HG03103 (cell line): ENCODE measurements at regions not wholly inside any gene's neighbourhood (a gene's known extent, or its start where the extent isn't known, plus 50 kb on each side); places are given as distances from the start of the nearest gene placed in this dataset.

ENCODE experiments used
- ATAC-seq: cut with Tn5 transposase; IDR thresholded peaks from one replicate; pipeline ENCODE4 v1.9.1; 2021; ENCODE audit warnings: low read depth; ENCODE audit not compliant: unreplicated experiment

- no peak for ATAC-seq
Measured at GRCh38 chr22:48615171-48616008, 1212.3 kb downstream of the BRD1 start.

DNA sequence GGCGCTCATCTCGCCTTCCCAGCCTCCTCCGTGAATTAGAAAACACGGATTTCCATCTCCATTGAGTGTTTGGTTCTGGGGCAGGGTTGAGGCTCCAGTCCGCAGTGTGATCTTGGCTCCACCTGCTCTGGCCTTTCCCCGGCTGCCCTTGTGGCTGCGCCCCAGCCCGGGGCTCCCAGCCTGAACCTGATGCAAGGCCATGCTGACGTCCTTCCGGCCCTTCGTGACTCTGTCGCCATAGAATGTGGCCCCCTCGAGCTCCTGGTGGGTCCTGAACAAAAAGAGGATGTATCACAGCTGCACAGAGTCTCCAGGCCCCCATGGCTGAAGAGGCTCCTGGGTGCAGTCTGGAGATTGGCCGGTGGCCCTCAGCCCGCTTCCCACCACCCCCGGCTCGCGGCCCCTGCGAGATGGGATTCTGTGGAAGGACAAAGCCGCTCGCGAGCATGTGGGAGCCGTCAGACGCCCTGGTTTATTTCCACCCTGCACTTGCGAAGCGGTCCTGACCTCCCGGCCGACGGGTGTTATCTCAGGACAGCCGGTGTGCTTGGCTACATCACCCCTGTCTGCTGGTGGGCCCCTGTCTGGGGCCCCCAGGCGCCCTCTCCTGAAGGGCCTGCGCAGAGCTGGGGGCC is 1214.0 kb downstream of the BRD1 start:
- no peak for ATAC-seq

DNA sequence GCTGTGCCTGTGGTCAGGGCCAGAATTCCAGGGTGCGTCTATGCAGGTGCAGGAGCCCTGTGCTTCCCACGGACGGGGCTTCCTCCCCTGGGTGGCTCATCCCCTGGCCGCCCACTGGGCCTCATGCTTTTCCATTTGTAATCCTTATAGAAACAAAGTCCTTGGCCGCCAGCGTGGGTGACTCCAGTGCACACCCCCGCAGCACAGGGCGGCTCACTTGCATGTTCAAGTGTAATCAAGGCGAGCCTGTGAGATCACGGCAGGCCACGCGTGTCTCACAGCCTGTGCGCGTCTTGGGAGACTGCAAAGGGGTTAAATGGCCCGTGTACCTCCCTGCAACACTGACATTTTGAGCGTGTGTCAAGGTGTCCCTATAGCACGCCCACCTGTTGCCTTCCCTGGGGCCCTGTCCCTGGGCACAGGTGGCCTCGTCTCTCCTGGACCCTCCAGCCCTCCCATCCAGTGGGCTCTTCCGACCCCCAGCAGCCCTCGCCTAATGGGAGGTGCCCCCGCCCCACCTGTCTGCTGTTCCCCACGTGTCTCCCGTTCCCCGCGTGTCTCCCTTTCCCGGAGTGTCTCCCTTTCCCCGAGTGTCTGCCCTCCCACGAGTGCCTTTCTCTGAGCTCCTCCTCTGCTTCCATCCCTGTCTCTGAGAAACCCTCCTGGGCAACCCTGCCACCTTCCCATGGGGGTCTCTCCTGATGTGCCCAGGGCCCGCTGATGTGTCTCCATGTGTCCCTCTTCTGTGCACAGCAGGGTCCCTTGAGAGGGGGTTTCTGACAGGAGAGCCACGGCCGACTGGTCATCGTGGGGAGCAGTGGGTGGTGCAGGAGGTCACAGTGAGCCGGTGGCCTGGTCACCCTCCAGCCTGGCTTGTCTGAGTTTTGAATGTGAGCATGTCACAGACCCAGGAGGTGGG is 1215.3 kb downstream of the BRD1 start:
- ATAC-seq, result no peak

DNA sequence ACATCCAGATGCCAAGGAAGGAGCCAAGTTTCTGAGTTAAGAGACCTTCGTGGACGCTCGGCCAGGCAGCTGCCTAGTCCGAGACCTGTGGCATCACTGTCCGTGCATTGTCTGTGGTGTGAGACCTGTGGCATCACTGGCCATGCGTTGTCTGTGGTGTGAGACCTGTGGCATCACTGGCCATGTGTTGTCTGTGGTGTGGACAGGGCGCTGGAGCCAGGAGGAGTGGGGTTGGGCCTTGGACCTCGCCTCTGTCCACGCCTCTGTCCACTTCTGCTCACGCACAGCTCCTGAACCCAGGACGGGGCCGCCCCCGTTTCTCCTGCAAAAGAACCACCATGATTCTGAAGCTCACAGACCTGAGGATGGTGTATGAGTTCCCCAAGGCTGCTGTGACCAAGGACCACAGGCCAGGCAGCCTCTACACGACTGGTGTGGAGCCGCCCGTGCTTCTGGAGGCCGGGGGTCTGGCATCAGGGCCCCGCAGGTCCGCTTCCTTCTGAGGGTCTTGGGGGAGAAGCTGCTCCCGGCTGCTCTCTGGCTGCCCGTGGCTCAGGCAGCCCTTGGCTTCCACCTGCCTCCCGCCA is 1218.3 kb downstream of the BRD1 start:
- ATAC-seq, result no peak

DNA sequence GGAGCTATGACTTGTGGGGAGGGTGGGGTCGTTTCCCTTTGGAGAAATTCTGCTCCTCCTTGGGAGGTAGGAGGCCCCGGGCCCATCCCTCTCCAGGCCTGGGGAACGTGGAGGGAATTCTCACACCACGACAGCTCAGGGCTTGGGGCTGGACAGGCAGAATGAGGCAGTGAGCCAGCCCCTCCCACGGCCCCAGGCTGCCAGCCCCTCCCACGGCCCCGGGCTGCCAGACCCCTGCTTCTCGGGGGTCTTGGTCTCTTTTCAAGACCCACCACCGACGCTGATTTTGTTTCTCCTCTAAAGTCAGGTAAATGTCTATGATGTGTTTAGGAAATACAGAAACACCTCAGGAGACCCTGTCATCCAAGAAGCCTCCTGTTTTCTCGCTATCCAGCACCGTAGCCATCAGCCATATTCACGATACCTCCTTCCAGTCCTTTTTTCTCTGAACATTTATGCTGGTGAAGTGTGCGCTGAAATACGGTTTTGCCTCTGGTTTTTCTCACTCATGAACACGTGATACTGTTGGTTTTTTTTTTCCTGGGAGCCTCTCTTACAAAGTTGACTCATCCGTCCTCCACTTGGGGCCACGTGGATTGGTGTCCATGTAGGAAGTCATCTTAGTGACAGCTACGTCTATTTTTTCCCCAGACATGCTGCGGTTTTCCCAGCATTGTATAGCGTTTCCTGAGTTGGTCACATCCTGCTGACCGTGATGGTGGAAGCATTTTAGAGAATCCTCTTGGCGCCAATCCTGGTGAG is 1219.6 kb downstream of the BRD1 start:
- no peak for ATAC-seq

GRCh38 chr22:48606684-48607307 is 1220.9 kb downstream of the BRD1 start:
- no peak for ATAC-seq

- ATAC-seq, result no peak
Measured at GRCh38 chr22:48605856-48606481, 1221.7 kb downstream of the BRD1 start.

GRCh38 chr22:48605125-48605524 is 1222.5 kb downstream of the BRD1 start:
- ATAC-seq, result no peak

GRCh38 chr22:48603621-48604320 is 1223.9 kb downstream of the BRD1 start:
- ATAC-seq, result no peak

DNA sequence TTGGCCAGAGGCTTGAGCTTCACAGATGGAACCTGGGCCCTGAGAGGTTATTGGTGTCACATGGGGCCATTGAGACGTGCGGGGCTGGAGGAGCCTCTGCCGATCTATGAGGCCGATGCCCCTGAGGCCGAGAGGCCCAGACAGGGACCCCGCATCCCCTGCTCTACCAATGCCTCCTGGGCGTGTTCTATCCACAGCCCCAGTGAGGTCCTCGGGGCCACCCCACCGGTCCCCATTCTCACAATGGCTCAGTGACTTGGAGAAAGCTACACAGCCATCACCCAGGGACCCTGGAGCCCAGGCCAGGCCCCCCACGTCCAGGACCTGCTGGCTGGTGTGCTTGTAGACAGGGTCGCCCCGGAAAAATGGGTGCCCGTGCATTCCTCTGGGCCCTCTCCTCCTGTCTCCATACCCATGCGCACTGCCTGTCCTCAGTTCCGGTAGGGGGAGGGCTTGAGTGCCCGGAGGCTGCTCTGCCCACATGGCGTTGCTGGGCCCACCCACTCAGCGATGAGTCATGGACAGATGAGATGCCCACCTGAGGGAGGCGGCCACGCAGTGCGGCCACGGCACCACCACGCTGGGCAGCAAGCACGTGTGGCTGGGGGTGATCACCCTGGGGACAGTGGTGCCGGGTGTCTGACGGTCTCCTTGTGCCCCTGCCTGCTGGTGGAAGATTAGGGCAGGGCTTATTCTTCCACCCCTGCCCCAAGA is 1224.7 kb downstream of the BRD1 start:
- ATAC-seq, result no peak

DNA sequence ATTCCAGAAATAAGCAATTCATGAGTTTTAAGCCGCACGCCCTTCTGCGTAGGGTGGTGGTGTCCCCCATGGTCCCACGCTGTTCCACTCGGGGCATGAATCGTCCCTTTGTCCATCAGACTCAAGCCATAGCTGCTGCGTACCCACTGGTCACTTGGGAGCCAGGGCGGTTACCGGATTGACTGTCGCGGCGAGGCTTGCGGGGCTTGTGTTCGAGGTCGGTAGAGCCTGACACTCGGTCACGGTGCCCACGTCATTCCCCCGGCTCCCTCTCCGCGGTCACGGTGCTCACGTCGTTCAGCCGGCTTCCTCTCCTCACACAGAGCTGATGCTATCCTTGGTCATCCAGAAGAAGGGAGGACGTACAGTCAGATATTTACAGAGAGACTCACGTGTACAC is 1227.0 kb downstream of the BRD1 start:
- ATAC-seq, result no peak

DNA sequence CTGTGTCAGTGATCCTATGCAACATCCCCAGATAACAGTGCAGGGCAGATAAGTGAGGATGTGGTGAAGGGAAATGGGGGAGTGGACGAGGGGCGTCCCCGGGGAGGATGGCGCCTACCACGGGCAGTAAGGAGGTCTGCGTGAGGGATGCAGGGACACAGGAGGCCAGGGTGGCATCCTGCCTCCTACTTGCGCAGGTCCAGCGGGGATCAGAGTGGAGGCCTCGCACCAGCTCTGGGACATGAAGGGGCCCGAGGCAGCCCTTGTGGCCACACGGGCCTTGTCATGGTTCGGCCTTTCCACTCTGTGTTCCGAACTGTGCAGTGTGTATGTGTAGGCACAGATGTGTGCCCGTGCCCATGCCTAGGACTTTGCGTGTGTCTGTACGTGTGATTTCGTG is 1227.5 kb downstream of the BRD1 start:
- ATAC-seq, result no peak

- no peak for ATAC-seq
Measured at GRCh38 chr22:48599346-48599745, 1228.3 kb downstream of the BRD1 start.

DNA sequence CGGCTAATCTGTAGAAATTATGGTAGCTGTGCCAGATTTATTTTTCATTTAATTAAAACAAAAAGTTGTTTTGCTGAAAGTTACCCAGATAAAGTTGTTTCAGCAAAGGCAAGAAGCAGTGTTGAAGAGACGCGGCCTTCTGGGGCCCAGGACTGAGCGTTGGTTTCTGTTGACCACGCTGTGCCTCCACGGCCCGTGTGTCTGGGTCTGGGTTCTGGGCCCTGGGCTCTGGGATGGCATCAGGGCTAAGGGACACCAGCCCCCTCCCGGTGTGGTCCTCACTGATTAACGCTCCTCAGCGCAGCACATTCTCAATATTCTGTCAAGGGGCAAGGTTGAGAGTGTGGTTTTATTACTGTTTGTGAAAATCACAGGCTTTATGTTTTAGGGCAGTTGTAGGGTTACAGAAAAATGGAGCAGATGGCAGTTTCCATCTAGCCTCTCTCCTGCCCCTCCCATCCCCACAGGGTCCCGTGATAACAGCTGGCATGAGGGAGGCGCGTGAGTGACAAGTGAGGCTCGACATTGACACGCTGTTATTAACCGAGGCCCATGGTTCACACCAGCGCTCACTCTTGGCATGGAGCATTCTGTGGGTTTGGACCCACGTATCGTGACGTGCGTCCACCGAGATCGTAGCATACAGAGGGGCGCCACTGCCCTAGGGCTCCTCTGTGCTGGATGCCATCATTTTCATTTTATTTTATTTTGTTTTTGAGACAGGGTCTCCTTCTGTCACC is 1231.4 kb downstream of the BRD1 start:
- no peak for ATAC-seq

DNA sequence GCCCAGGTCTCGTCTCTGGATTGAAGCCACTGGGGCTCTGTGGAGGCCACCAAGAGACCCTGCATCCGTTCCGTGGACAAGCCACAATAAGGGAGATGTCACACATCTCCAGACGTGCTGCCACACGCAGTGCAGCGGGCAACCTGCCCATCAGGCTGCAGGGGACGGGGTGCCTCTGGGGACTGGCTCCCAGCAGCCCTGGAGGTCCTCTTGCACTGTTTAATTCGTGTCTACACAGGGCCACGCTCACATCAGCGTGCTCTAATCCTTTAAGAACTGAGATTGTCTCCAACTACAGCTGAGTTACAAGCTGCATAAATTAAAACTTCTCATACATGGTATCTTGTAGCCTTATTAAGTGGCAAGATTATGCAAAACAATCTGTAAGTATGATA is 1232.2 kb downstream of the BRD1 start:
- ATAC-seq, result no peak

- ATAC-seq, result no peak
Measured at GRCh38 chr22:48594757-48595510, 1232.7 kb downstream of the BRD1 start.
